Nephron (organoid): ENCODE measurements at regions not wholly inside any gene's neighbourhood (a gene's known extent, or its start where the extent isn't known, plus 50 kb on each side); places are given as distances from the start of the nearest gene placed in this dataset.

ENCODE experiments used
- H3K27ac Mint-ChIP-seq, 3 experiments: 2 replicates each; pipeline ENCODE4 v1.8.0; 2020; ENCODE audit warnings: mixed read lengths in 3 of 3, mild to moderate bottlenecking in 2 of 3, moderate library complexity in 1 of 3
- H3K27me3 Mint-ChIP-seq: 2 replicates; pipeline ENCODE4 v1.8.0; 2021; ENCODE audit warnings: low read depth, mild to moderate bottlenecking, moderate library complexity, mixed read lengths
- H3K36me3 Mint-ChIP-seq: 2 replicates; pipeline ENCODE4 v1.8.0; 2020; ENCODE audit warnings: low read depth, mixed read lengths
- H3K4me1 Mint-ChIP-seq: 2 replicates; pipeline ENCODE4 v1.8.0; 2020; ENCODE audit warnings: mixed read lengths
- H3K4me3 Mint-ChIP-seq, 3 experiments: 2 replicates each; pipeline ENCODE4 v1.8.0; 2020; ENCODE audit warnings: mild to moderate bottlenecking in 3 of 3, mixed read lengths in 3 of 3, moderate library complexity in 2 of 3
- H3K9me3 Mint-ChIP-seq: 2 replicates; pipeline ENCODE4 v1.8.0; 2020; ENCODE audit warnings: mixed read lengths
- TF ChIP-seq, protein P1 (sequence below), 3 experiments: fragments of 200-600 bp; sonication (generic); IDR thresholded peaks; one replicate each; pipeline ENCODE4 v1.5.0; 2021; ENCODE audit warnings: antibody characterized with exemption in 3 of 3; ENCODE audit not compliant: unreplicated experiment in 3 of 3

DNA sequence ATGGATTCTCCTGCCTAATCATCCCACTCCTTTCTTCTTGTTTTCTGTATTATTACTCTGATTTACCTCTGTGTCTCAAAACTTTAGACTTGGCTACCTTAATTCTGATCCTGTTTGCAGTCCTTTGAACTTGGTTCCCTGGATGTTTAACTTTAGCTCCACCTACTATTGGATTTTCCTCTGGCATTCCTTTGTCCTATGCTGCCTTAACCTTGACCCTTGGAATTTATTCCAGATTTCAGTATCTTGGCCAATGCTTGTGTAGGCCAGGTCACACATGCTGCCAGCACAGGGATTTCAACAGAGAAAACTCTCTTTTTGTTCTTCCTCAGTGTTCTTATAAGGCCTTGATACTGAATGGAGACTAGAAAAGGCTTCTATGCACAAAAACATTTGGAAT is 65.0 kb upstream of the DNAJC19 start:
- Mint-ChIP-seq H3K36me3 (no peaks in the 10 kb centered on the region), H3K27me3 (peaks cover 3% of the 10 kb centered on the region), H3K27ac (no peak overlapping the region), H3K4me3 (no peak overlapping the region), H3K9me3 (no peaks in the 10 kb centered on the region), H3K4me1 (no peaks in the 10 kb centered on the region)
- TF ChIP-seq, protein P1, sequence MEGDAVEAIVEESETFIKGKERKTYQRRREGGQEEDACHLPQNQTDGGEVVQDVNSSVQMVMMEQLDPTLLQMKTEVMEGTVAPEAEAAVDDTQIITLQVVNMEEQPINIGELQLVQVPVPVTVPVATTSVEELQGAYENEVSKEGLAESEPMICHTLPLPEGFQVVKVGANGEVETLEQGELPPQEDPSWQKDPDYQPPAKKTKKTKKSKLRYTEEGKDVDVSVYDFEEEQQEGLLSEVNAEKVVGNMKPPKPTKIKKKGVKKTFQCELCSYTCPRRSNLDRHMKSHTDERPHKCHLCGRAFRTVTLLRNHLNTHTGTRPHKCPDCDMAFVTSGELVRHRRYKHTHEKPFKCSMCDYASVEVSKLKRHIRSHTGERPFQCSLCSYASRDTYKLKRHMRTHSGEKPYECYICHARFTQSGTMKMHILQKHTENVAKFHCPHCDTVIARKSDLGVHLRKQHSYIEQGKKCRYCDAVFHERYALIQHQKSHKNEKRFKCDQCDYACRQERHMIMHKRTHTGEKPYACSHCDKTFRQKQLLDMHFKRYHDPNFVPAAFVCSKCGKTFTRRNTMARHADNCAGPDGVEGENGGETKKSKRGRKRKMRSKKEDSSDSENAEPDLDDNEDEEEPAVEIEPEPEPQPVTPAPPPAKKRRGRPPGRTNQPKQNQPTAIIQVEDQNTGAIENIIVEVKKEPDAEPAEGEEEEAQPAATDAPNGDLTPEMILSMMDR (IDR thresholded peaks at IDR 0.05; ENCODE audit: unreplicated experiment in 3 of 3): no peak

DNA sequence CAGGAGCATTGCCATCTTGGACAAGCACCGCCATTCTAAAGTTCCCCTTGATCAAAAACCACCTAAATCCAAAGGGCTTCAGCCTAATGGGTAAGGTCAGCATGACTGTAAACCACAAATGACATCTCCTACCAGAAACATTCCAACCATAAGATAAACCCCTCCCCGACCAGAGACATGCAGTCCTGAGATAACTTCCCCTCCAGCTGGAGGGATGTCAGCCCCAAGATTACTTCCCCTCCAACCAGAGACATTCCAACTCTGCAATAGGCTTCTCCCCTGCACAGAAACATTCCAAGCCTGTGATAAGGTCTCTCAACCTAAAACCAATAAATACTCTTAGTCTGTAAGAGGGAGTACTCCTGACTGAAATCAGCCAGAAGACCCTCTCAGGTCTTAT is 62.7 kb upstream of the DNAJC19 start:
- no peaks in the 10 kb centered on the region for H3K36me3 Mint-ChIP-seq
- peaks cover 3% of the 10 kb centered on the region for H3K27me3 Mint-ChIP-seq
- H3K27ac Mint-ChIP-seq: no peak overlapping the region
- H3K9me3 Mint-ChIP-seq: no peaks in the 10 kb centered on the region
- H3K4me3 Mint-ChIP-seq: no peak overlapping the region
- H3K4me1 Mint-ChIP-seq: no peaks in the 10 kb centered on the region
- TF ChIP-seq, protein P1 (IDR thresholded peaks at IDR 0.05; ENCODE audit: unreplicated experiment in 3 of 3): no peak

DNA sequence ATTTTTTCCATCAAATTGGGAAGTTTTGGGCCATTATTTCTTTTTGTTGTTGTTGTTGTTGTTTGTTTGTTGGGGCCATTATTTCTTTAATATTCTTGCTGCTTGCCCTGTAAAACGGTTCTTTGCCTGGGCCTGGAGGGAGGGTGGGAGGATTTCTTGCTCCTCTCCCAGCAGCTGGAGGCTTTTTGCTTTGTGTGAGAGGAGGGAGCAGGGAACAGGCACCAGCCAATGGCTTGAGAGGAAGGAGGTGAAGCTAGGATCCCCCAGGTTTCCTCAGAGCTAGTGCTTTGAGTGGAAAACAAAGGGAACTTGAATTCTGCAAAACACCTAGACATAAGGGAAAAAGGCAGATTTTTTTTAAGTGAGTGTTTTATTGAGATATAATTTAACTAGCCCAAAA is 61.2 kb upstream of the DNAJC19 start:
- Mint-ChIP-seq H3K9me3 (peaks cover 4% of the 10 kb centered on the region), H3K36me3 (no peaks in the 10 kb centered on the region), H3K4me1 (no peaks in the 10 kb centered on the region), H3K4me3 (no peak overlapping the region), H3K27ac (no peak overlapping the region), H3K27me3 (peaks cover 3% of the 10 kb centered on the region)
- TF ChIP-seq, protein P1 (IDR thresholded peaks at IDR 0.05; ENCODE audit: unreplicated experiment in 3 of 3): no peak

DNA sequence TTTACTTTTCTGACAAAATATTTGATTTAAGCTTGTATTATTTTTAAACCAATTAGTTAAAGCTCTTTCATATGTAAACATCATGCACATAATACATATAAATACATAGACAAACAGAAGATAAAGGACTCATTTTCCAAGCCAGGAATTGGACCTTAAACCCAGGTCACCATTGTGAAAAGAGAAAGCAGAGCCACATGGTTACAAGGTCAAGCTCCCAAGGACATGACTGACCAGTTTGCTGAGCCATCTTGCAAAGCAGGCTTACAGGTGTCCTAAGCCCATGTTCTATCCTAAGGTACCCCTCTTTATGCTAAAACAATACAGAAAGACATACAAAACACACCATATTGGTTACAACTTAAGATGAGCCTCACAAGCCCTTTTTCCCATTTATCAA is 50.5 kb upstream of the DNAJC19 start:
- Mint-ChIP-seq H3K9me3 (peaks cover 8% of the 10 kb centered on the region), H3K4me3 (no peak overlapping the region), H3K27ac (no peak overlapping the region), H3K36me3 (no peaks in the 10 kb centered on the region), H3K4me1 (no peaks in the 10 kb centered on the region), H3K27me3 (no peaks in the 10 kb centered on the region)
- TF ChIP-seq, protein P1 (IDR thresholded peaks at IDR 0.05; ENCODE audit: unreplicated experiment in 3 of 3): no peak
